HG02970 (cell line): ENCODE measurements at regions not wholly inside any gene's neighbourhood (a gene's known extent, or its start where the extent isn't known, plus 50 kb on each side); places are given as distances from the start of the nearest gene placed in this dataset.
"Not testable (repeated sequence)": the region's sequence is repeated elsewhere in the genome, so short reads cannot be mapped to it uniquely, and the experiment has no call there.

Experiments
- ATAC-seq: cut with Tn5 transposase; IDR thresholded peaks from one replicate; pipeline ENCODE4 v1.9.1; 2021; ENCODE audit warnings: mild to moderate bottlenecking, moderate library complexity, moderate number of reproducible peaks; ENCODE audit not compliant: unreplicated experiment, low FRiP score

DNA sequence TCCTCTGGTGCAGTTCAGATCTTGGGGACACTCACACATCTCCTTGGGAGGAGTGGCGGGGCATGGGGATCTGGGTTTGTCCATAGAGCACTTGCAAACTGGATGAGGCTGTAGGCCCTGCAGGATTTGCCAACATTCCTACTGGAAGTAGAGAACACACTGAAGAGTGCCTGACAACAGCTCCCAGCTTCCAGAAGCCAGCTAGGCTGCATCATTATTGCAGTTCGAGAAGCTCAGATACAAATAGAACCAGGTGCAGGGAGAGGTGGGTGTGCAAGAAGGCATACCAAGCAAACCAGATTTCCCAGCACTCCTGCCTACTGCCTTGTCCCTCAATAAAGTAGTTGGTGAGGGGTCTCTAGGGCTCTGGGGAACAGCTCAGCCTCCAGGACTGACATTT, 52.5 kb downstream of the RHOB start:
- ATAC-seq = no peak

DNA sequence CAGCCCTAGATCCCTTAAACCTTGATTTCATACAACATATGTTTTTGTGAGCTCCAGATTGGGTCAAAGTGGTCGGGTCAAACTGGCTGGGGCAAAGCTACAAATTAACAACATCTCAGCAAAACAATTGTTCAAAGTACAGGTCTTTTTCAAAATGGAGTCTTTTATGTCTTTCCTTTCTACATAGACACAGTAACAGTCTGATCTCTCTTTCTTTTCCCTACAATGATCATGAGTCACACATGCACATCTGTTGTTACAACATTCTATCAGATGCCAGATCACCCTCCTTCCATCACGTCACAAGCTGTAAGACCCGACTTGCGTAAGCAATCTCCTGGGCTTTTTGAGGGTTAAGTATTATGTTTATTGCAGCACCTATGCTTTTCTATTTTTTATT, 55.1 kb downstream of the RHOB start:
- no peak for ATAC-seq

DNA sequence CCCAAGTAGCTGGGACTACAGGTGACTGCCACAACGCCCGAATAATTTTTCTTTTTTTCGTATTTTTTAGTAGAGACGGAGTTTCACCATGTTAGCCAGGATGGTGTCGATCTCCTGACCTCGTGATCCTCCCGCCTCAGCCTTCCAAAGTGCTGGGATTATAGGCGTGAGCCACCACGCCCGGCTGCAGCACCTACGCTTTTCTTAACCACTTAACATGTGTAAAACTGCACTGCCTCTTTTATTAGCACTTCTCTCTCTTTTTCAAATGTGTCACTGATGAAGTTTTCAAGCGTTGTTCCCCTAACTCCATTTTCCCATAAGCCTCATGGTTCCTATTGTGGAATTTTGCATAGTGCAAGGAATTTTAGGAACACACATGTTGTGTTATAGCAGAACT, 55.6 kb downstream of the RHOB start:
- ATAC-seq = not testable (repeated sequence)

DNA sequence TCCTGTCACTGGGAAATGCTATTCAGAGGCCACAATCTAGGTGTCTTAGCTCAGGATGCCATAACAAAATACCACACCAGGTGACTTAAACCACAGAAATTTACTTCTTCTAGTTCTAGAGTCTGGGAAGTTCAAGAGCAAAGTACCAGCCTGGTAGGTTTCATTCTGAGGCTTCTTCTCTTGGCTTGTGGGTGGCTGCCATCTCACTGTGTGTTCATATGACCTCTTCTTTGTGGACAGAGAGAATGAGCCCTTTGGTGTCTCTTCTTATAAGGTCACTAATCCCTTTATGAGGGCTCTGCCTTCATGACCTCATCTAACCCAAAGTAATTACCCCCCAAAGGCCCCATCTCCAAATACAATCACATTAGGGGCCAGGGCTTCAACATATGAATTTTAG, 57.3 kb downstream of the RHOB start:
- no peak for ATAC-seq

DNA sequence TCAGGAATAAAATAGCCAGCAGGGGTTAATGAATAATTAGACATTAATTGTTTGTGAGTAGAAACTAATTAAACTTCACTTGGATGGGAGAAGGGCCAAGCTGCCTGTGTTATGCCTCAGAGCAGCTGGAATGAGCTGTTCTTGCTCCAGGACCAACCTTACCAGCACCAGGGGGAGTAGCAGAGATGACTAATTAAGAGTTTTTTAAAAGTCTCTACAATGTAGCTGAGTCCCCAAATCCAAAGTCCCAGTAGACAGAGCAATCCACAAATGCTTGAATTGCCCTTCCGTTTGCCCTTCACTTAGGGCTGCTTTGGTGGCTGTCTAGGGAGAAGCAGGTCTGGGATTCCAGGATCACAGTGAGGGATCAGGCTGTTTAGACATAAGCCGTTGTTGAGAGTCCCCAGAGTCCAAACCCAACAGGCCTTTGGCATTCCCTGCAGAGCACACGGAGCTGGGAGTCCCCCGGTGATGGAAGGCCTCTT, 59.4 kb downstream of the RHOB start:
- ATAC-seq = no peak

DNA sequence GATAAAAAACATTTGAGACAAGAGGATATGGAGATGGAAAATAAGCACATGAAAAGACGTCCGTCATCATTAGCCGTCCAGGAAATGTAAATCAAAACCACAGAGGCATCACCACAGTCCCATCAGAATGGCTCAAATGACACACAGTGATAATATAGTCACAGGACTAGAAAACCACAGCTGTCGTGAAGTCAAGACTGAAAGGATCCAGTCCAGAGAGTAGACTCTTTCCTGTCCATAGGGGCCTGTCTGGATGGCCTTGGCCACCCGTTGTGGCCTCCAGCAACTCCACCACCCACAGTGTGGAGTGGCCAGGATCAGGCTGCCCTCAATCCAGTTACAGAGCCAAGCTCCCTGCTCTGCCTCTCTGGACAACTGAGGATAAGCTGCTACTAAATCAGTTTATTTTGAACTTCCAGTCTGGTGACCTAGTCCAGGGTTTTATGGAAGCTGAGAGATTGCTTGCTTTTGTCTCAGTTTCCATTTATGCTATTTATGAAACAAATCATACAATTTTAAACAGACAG, 60.4 kb downstream of the RHOB start:
- peak; percentile 88 for ATAC-seq

DNA sequence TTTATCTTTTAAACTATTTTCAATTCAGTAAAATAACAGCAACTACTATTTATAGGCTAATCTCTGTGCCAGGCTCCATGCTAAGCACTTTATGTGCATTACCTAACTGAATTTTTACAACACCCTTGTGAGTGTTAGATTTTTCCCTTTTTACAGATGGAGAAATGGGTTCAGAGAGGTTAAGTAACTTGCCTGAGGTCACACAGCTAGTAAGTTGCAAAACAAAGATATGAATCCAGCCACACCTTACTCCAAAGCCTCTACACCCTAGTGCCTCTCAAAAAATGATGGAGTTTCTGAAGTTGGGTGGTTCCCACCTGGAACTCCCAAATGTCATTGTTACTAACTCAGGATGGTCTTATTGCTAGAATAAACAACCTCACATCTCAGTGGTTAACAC, 60.8 kb downstream of the RHOB start:
- no peak for ATAC-seq

DNA sequence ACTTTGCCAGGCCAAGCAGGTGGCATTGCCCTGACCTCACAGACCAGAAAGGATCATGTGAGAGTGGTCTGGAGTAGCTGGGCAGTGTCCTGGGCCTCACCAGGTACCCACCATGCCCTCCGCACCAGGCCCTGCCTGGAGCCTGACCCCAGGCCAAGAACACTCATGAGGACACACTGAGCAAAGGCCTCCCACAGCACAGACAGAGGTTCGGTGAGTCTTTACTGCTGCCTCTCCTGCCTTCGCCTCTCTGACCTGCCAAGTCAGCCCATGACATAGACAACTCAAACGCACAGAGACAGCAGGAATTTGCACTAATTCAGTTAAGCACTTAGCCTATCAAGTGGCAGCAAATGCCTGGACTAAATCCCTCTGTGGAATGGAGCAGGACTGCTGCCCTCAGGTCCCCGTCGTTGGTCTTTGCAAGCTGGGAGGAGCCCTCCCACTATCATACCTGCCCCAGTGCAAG, 62.5 kb downstream of the RHOB start:
- ATAC-seq = no peak

DNA sequence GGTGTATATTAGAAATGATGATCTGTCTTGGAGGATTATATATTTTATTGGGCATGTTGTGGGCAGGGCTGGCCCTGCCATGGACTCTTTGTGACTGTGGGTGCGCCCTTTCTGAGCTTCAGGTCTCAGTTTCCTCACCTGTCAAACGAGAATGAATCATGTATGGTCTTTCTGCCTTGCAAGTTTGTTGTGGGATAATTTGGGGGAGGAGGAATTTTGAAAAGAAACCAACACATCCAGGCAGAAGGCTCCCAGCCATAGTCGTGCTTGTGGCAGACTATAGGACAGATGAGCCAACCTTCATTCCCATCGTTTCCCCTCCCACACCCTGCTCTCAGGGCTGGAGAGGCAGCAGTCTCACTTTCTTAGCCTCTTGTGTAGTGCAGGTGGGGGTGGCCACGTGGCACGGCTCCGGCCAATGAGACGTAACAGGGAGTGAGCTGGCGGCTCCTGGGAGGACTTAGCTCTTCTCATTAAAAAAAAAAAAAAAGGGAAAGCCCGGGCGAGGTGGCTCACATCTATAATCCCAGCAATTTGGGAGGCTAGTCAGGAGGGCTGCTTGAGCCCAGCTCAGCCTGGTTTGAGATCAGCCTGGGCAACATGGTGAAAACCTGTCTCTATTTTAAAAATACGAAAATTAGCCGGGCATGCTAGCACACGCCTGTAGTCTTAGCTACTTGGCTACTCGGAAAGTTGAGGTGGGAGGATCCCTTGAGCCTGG, 63.1 kb downstream of the RHOB start:
- no peak for ATAC-seq

DNA sequence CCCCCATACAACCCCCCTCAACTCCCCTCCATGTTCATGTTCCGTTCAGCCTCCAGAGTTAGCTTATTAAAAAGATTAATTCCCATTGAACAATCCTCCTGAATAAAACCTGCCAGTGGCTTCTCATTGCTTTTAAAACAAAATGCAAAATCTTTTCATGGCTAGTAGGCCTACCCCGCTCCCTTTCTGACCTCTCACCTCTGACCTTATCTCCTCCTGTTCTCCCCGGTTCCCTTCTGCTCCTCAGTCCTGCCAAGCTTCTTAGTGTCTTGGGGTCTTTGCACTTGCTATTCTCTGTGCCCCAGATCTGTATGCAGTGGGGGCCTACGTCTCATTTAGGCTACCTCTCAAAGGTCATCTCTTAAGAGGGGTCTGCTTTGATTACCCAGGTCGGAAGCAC, 64.3 kb downstream of the RHOB start:
- ATAC-seq = no peak

DNA sequence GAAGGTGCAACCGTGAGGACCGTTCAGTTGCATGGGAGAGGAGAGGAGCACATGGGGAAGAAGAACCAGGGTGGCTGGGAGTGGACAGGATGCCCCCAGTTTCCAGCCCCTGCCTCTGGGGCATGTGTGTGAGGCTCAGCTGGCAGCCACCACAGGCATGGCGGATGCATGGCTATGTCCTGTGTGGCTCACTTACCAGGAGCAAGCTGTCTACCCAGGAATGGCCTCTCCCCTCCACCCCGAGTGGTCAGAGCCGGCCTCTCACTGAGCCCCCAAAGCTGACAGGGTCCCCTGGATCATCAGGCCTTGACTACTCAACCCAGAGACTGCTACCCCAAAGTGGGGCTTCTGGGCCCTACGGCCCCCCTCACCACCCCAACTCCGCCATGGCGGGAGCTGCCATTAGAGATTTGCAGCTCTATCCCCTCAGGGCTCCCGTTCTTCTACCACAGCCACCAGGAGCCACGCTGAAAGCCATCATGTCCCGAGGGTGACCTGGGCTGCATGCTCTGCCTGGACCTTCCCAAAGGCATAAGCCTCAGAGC, 65.3 kb downstream of the RHOB start:
- no peak for ATAC-seq

DNA sequence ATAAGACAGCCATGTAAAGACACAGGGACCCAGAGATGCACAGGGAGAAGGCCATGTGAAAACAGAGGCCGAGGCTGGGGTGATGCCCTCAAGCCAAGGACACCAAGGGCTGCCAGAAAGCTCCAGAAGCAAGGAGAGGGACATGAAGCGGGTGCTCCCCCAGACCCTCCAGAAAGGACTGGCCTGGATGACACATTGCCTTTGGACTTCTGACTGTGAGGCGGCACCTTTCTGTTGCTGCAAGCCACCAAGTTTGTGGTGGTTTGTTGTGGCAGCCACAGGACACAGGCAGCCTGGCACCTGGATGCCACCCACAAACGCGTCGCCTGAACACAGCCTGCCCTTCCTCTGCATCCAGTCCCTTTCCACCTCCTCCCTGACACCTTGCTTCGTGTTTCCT, 67.1 kb downstream of the RHOB start:
- no peak for ATAC-seq

DNA sequence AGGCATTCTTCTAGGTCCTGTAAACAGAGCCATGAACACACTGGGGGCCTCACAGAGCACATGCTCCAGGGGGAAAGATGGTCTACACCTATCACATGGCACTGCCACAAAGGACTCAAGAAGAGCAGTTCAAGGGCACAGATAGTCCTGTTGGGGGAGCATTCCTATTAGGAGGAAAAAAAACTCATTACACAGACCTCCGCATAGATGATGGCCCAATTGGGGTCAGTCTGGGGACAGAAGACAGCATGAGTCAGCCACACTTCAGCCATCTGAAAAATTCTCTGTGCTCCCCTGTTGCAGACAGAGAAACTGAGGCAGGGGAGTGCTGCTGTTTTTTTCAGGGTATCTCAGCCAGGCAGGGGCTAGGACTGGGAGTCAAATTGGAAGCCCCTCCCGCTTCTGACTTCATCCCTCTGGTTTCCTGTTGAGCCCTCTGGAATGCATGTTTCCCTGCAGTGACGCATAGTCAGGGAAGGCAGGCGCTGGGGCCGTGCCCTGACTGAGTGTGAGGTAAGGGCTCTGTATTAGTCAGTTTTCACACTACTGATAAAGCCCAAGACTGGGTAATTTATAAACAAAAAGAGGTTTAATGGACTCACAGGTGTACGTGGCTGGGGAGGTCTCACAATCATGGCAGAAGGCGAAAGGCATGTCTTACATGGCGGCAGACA, 67.9 kb downstream of the RHOB start:
- ATAC-seq = no peak

DNA sequence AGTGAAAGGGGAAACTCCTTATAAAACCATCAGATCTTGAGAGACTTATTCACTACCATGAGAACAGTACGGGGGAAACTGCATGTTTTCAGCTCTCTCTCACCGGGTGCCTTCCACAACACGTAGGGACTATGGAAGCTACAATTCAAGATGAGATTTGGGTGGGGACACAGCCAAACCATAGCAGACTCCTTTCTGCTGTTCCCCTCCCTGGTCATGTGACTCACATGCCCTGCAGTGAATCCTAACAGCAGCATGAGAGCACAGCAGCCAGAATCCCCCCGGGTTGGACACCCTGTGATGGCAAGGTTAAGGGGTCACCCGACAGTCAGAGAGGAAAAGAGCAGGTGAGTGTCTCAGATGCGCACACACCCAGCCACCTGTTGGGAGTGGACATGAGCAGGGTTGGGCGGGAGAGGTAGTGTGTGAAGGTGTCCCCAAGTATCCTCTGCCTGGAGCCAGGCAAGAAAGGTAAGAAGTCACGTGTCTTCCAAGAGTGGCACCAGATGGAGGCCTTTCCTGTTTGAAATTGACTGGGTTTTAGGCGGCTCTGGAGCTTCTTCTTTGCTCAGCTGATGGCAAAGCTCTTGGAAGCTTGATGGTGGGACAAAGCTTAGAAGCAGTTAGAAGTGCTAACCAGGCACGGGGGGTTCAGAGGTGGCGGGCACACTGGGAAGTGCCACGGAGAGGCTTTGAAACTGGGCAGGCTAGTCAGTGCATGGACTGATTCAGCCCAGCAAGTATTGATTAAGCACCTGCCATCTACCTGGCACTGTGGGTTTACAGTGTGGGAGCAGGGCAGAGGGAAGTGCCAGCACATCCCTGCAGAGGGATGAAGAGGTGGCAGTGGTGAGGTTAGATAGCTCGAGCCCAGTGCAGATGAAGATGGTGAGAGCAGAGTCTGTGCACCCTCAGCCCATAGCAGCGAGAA, 68.7 kb downstream of the RHOB start:
- ATAC-seq = no peak

DNA sequence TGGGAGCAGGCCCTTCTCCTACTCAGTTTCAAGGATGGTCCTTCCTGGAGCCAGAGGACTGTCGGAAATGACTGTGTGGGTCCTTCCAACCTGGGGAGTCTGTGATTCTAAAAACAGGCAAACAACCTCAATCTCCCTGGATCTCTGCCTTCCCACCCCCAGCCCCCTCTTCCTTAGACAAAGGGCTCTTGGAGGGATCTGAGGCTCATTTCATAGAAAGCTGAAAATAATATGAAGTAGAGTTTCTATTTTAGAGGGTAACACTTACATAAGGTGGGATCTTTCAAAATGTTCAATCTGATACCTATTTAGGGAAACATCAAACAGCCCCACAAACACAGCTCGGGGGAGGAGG, 69.4 kb downstream of the RHOB start:
- no peak for ATAC-seq

DNA sequence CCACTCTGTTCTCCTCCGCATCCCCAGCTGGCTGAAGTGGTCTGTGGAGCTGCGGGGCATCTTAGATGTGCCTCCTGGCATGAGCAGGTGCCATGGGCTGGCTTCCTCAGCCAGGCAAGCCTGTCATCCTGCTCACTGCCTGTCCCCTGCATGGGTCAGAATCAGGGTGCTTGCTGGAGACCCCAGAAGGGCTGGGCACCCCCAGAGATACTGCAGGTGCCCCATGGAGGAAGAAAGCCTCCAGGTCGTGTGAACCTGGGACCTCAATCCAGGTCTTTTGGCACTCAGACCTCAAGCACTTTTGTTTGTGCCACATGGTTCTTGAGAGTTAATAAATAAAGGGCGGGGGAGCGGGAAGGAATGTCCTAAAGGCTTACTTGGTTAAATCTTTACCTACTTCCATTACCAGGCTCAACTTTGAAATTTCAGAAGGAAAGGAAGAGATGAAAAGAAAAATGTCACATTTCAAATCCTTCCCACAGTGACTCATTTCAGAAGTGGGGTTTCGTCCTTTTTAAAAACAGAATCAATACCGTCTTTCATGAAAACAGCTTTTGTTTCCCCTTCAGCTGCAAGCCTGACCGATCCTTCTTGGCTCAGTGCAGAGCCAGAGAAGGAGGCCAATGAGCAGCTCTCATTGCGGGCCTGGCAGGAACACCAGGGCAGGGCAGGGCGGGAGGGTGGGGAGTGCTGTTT, 69.9 kb downstream of the RHOB start:
- peak; percentile 73 for ATAC-seq

DNA sequence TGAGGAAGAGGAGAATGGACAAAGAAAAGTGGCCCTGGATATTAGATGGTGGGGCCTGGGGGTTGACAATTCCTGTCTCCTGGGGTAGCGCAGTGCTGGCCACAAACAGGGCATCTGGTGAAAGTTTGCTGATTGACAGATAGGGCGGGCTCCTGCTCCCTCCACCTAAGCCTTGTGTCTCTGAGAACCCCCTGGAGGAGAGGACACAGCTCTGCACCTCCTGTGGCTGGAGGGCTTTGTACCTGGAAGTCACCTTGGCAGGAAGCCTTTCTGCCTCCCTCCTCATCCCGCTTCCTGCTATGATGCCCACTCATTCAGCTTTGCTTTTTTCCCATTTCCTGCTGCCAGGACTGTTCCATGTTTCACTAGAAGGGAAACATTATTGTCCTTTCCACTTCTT, 72.4 kb downstream of the RHOB start:
- no peak for ATAC-seq

DNA sequence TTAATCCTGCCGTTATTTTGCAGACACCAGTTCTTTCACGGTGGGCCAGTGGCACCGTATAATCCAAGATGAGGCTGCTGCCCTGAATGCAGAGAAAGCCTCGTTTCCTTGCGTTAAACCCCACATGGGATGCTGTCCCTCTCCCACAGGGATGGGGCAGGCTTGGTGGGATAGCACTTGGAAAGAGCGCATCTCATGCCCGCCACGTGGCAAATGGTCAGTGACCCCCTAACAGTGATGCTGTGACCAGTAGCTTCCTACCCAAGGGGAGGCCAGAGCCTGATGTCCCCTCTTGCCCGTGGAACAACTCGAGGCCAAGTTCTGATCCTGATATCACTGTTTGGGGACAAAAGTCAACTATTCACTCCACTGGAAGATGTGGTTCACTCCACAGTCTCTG, 73.3 kb downstream of the RHOB start:
- ATAC-seq = no peak

DNA sequence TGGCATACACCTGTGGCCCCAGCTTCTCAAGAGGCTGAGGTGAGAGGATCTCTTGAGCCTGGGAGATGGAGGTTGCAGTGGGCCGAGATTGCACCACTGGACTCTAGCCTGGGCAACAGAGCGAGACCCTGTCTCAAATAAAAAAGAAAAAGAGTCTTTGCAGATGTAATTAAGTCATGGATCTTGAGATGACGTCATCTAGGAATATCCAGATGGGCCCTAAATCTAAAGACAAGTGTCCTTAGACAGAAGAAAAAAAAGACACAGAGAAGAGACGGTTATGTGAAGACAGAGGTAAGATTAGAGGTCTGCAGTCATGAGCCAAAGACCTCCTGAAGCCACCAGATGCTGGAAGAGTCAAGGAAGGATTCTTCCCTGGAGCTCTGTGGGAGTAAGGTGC, 74.3 kb downstream of the RHOB start:
- no peak for ATAC-seq

DNA sequence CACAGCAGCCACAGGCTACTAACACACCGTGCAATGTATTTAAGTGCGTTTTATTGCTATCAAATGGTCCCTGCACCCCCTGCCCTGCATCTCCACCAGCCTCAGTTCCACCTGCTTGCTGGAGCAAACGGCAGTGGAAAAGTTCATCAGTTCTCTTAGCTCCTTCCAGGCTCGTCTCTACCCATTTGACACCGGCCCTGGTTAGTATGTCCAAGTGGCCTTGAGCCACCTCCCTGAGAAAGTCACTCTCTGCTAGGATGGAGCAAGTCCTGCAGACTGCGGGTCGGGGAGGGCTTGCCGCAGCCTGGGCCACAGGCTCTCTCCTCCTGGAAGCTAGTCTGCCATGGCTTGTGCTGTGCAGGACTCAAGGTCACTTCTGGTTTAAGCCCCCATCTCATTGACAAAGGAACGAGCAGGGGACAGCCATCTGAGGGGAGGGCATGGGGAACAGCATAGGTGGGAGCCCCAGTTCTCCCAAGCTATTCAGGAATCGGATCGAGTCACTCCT, 74.9 kb downstream of the RHOB start:
- ATAC-seq = no peak
